ENCODE measurements at regions not wholly inside any gene's neighbourhood (a gene's known extent, or its start where the extent isn't known, plus 50 kb on each side); places are given as distances from the start of the nearest gene placed in this dataset.

DNA sequence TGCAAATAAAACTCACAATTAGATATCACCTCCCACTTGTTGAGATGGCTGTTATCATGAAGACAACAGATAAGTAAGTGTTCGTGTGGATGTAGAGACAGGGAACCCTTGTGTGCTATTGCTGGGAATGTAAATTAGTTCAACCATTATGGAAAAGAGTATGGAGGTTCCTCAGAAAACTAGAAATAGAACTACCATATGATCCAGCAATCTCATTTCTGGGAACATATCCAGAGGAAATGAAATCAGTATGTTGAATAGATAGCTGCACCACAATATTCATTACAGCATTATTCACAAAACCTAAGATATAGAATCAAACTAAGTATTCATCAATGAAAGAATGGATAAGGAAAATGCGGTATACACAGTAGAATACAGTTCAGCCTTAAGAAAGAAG lies 418.7 kb upstream of the CNTN6 start:
- Histone ChIP-seq H3K79me1 (ENCODE audit: low read length) (no peaks in the 10 kb centered on the region), H3K27ac (ENCODE audit: low read depth, low read length) (no peak overlapping the region), H4K91ac (ENCODE audit: low read depth, low read length) (no peak overlapping the region), H2BK12ac (ENCODE audit: low read length) (no peak overlapping the region), H3K9ac (ENCODE audit: low read length) (no peak overlapping the region), H2AFZ (ENCODE audit: insufficient read depth, low read length, poor library complexity) (no peak overlapping the region), H3K27me3 (ENCODE audit: insufficient read depth, low read length) (no peaks in the 10 kb centered on the region), H2AK5ac (ENCODE audit: low read length) (no peak overlapping the region), H3K9me3 (ENCODE audit: insufficient read depth, low read depth, low read length) (no peaks in the 10 kb centered on the region), H3K79me2 (ENCODE audit: control insufficient read depth, insufficient read depth, low read length, poor library complexity) (no peaks in the 10 kb centered on the region), H3K4ac (ENCODE audit: low read depth, low read length) (no peak overlapping the region), H3K4me2 (ENCODE audit: low read length) (no peak overlapping the region), H3K4me1 (ENCODE audit: control insufficient read depth in 1 of 2, insufficient read depth in 2 of 2, low read length in 2 of 2) (no peaks in the 10 kb centered on the region), H4K8ac (ENCODE audit: low read depth, low read length) (no peak overlapping the region), H2BK120ac (ENCODE audit: insufficient read depth, low read length, poor library complexity) (no peak overlapping the region), H3K14ac (ENCODE audit: low read length) (no peak overlapping the region), H3K4me3 (ENCODE audit: low read depth, low read length) (no peak overlapping the region), H3K23ac (ENCODE audit: low read length) (no peak overlapping the region), H3K36me3 (ENCODE audit: control insufficient read depth in 1 of 2, insufficient read depth in 2 of 2, low read length in 2 of 2) (no peaks in the 10 kb centered on the region), H2BK5ac (ENCODE audit: low read depth, low read length, poor library complexity) (no peak overlapping the region), H4K12ac (ENCODE audit: low read depth, low read length) (no peak overlapping the region), H3K18ac (ENCODE audit: low read length) (no peak overlapping the region)
- no CpG with 5 or more reads among the region's 2 CpGs for WGBS (ENCODE audit: extremely low coverage, insufficient coverage, insufficient read length)
- DNase-seq: no peak

DNA sequence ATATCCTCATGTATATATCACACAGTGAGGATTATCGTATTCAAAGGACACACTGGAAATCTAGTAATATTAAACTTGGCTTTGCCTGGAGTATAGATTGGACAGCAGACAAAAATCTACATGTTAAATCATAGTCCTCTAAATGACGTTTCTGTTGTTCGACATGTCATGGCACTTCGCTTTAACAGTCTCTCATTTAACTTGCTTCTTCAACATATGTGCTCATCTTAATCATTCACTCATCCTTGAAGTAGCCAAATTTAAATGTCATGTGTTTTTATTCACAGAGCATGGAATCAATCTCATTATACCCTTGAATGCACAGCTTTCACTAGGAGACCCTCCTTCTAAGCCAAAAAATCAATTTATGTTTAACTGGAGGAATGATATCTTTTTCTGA lies 417.0 kb upstream of the CNTN6 start:
- Histone ChIP-seq H3K14ac (ENCODE audit: low read length) (no peak overlapping the region), H3K27ac (ENCODE audit: low read depth, low read length) (no peak overlapping the region), H2BK120ac (ENCODE audit: insufficient read depth, low read length, poor library complexity) (no peak overlapping the region), H3K23ac (ENCODE audit: low read length) (no peak overlapping the region), H4K8ac (ENCODE audit: low read depth, low read length) (no peak overlapping the region), H3K4ac (ENCODE audit: low read depth, low read length) (no peak overlapping the region), H2BK12ac (ENCODE audit: low read length) (no peak overlapping the region), H4K12ac (ENCODE audit: low read depth, low read length) (no peak overlapping the region), H3K79me1 (ENCODE audit: low read length) (no peaks in the 10 kb centered on the region), H4K91ac (ENCODE audit: low read depth, low read length) (no peak overlapping the region), H3K27me3 (ENCODE audit: insufficient read depth, low read length) (no peaks in the 10 kb centered on the region), H2BK5ac (ENCODE audit: low read depth, low read length, poor library complexity) (no peak overlapping the region), H2AK5ac (ENCODE audit: low read length) (no peak overlapping the region), H3K36me3 (ENCODE audit: control insufficient read depth in 1 of 2, insufficient read depth in 2 of 2, low read length in 2 of 2) (no peaks in the 10 kb centered on the region), H3K9me3 (ENCODE audit: insufficient read depth, low read depth, low read length) (no peaks in the 10 kb centered on the region), H3K18ac (ENCODE audit: low read length) (no peak overlapping the region), H3K4me2 (ENCODE audit: low read length) (no peak overlapping the region), H3K4me1 (ENCODE audit: control insufficient read depth in 1 of 2, insufficient read depth in 2 of 2, low read length in 2 of 2) (no peaks in the 10 kb centered on the region), H3K9ac (ENCODE audit: low read length) (no peak overlapping the region), H3K4me3 (ENCODE audit: low read depth, low read length) (no peak overlapping the region), H3K79me2 (ENCODE audit: control insufficient read depth, insufficient read depth, low read length, poor library complexity) (no peaks in the 10 kb centered on the region), H2AFZ (ENCODE audit: insufficient read depth, low read length, poor library complexity) (no peak overlapping the region)
- no CpG with 5 or more reads among the region's 4 CpGs for WGBS (ENCODE audit: extremely low coverage, insufficient coverage, insufficient read length)
- DNase-seq: no peak

DNA sequence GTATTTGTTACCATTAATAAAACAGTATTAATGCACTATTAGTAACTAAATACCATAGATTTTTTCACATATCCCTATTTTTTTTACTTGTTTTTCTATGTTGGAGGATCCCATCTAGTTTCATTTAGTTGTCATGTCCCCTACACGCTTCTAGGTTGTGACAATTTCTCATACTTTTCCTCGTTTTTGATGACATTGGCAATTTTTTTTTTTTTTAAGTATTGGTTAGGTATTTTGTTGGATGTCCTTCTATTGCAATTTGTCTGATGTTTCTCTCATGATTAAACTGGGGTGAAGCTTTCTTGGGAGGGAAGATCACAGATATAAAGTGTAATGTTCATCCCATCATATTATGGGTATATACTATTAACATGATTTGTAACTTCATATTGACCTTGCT lies 409.1 kb upstream of the CNTN6 start:
- Histone ChIP-seq H3K4me1 (ENCODE audit: control insufficient read depth in 1 of 2, insufficient read depth in 2 of 2, low read length in 2 of 2) (no peaks in the 10 kb centered on the region), H3K79me2 (ENCODE audit: control insufficient read depth, insufficient read depth, low read length, poor library complexity) (no peaks in the 10 kb centered on the region), H3K9ac (ENCODE audit: low read length) (no peak overlapping the region), H2BK5ac (ENCODE audit: low read depth, low read length, poor library complexity) (no peak overlapping the region), H4K8ac (ENCODE audit: low read depth, low read length) (no peak overlapping the region), H2AK5ac (ENCODE audit: low read length) (no peak overlapping the region), H2BK120ac (ENCODE audit: insufficient read depth, low read length, poor library complexity) (no peak overlapping the region), H3K4me3 (ENCODE audit: low read depth, low read length) (no peak overlapping the region), H3K18ac (ENCODE audit: low read length) (no peak overlapping the region), H3K9me3 (ENCODE audit: insufficient read depth, low read depth, low read length) (no peaks in the 10 kb centered on the region), H2AFZ (ENCODE audit: insufficient read depth, low read length, poor library complexity) (no peak overlapping the region), H3K79me1 (ENCODE audit: low read length) (no peaks in the 10 kb centered on the region), H4K12ac (ENCODE audit: low read depth, low read length) (no peak overlapping the region), H3K23ac (ENCODE audit: low read length) (no peak overlapping the region), H3K27ac (ENCODE audit: low read depth, low read length) (no peak overlapping the region), H3K27me3 (ENCODE audit: insufficient read depth, low read length) (no peaks in the 10 kb centered on the region), H3K4ac (ENCODE audit: low read depth, low read length) (no peak overlapping the region), H3K36me3 (ENCODE audit: control insufficient read depth in 1 of 2, insufficient read depth in 2 of 2, low read length in 2 of 2) (no peaks in the 10 kb centered on the region), H3K4me2 (ENCODE audit: low read length) (no peak overlapping the region), H2BK12ac (ENCODE audit: low read length) (no peak overlapping the region), H3K14ac (ENCODE audit: low read length) (no peak overlapping the region), H4K91ac (ENCODE audit: low read depth, low read length) (no peak overlapping the region)
- WGBS (ENCODE audit: extremely low coverage, insufficient coverage, insufficient read length): no CpG with 5 or more reads among the region's 2 CpGs
- DNase-seq: no peak

DNA sequence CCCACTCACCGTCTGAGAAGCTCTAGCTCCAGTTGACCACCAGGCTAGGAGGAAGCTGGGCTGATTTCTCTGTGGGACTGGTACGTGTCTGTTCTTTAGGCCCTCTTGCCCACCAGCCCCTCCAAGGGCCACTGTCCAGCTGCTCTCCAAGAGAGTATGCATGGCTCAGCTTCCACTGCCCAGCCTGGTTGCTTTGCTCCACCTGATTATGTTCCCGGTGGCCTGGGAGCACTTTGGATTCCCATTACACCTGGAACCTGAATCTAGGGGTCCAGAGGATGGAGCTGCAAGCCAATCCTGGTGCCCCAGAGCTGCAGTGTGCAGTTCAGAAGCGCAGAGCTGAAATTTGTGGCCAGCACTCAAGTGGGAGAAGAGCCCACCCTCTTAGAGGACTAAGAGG lies 402.1 kb upstream of the CNTN6 start:
- no peak overlapping the region for H2BK12ac ChIP-seq (ENCODE audit: low read length)
- H2AK5ac ChIP-seq (ENCODE audit: low read length): no peak overlapping the region
- no CpG with 5 or more reads among the region's 4 CpGs for WGBS (ENCODE audit: extremely low coverage, insufficient coverage, insufficient read length)
- no peaks in the 10 kb centered on the region for H3K36me3 ChIP-seq (ENCODE audit: control insufficient read depth in 1 of 2, insufficient read depth in 2 of 2, low read length in 2 of 2)
- no peak overlapping the region for H3K14ac ChIP-seq (ENCODE audit: low read length)
- H3K27me3 ChIP-seq (ENCODE audit: insufficient read depth, low read length): no peaks in the 10 kb centered on the region
- no peak overlapping the region for H3K4me2 ChIP-seq (ENCODE audit: low read length)
- H3K4me1 ChIP-seq (ENCODE audit: control insufficient read depth in 1 of 2, insufficient read depth in 2 of 2, low read length in 2 of 2): no peaks in the 10 kb centered on the region
- H3K9ac ChIP-seq (ENCODE audit: low read length): no peak overlapping the region
- H2BK120ac ChIP-seq (ENCODE audit: insufficient read depth, low read length, poor library complexity): no peak overlapping the region
- H2BK5ac ChIP-seq (ENCODE audit: low read depth, low read length, poor library complexity): no peak overlapping the region
- H3K79me2 ChIP-seq (ENCODE audit: control insufficient read depth, insufficient read depth, low read length, poor library complexity): no peaks in the 10 kb centered on the region
- H3K9me3 ChIP-seq (ENCODE audit: insufficient read depth, low read depth, low read length): peaks cover 4% of the 10 kb centered on the region
- H4K12ac ChIP-seq (ENCODE audit: low read depth, low read length): no peak overlapping the region
- no peak overlapping the region for H3K27ac ChIP-seq (ENCODE audit: low read depth, low read length)
- no peaks in the 10 kb centered on the region for H3K79me1 ChIP-seq (ENCODE audit: low read length)
- H2AFZ ChIP-seq (ENCODE audit: insufficient read depth, low read length, poor library complexity): no peak overlapping the region
- no peak overlapping the region for H4K91ac ChIP-seq (ENCODE audit: low read depth, low read length)
- H4K8ac ChIP-seq (ENCODE audit: low read depth, low read length): no peak overlapping the region
- H3K4ac ChIP-seq (ENCODE audit: low read depth, low read length): no peak overlapping the region
- H3K18ac ChIP-seq (ENCODE audit: low read length): no peak overlapping the region
- no peak for DNase-seq
- H3K4me3 ChIP-seq (ENCODE audit: low read depth, low read length): peak overlapping the region; percentile 20
- no peak overlapping the region for H3K23ac ChIP-seq (ENCODE audit: low read length)

Measured in trophoblast cell (in vitro differentiated cells and primary cell).